Skeletal muscle satellite cell (primary cell): ENCODE measurements at regions not wholly inside any gene's neighbourhood (a gene's known extent, or its start where the extent isn't known, plus 50 kb on each side); places are given as distances from the start of the nearest gene placed in this dataset.

Experiments
- H3K27me3 ChIP-seq: 2 replicates; pipeline ENCODE4 v1.7.0; 2013; ENCODE audit warnings: low read length; ENCODE audit not compliant: control insufficient read depth, insufficient read depth
- H3K36me3 ChIP-seq: 2 replicates; pipeline ENCODE4 v1.7.0; 2013; ENCODE audit warnings: mild to moderate bottlenecking, control low read depth, low read length; ENCODE audit not compliant: insufficient read depth
- H3K4me1 ChIP-seq: 2 replicates; pipeline ENCODE4 v1.7.0; 2013; ENCODE audit warnings: low read length; ENCODE audit not compliant: control insufficient read depth, insufficient read depth
- H3K4me2 ChIP-seq: 2 replicates; pipeline ENCODE4 v1.7.0; 2013; ENCODE audit warnings: mild to moderate bottlenecking, low read length
- H3K4me3 ChIP-seq: 2 replicates; pipeline ENCODE4 v1.7.0; 2013; ENCODE audit warnings: low read length
- H3K9ac ChIP-seq: 2 replicates; pipeline ENCODE4 v1.7.0; 2013; ENCODE audit warnings: mild to moderate bottlenecking, low read depth, low read length, moderate library complexity
- H3K9me3 ChIP-seq: replicated peaks from 2 replicates; pipeline ENCODE4 v1.7.0; 2013; ENCODE audit warnings: mild to moderate bottlenecking, control low read depth, low read length

DNA sequence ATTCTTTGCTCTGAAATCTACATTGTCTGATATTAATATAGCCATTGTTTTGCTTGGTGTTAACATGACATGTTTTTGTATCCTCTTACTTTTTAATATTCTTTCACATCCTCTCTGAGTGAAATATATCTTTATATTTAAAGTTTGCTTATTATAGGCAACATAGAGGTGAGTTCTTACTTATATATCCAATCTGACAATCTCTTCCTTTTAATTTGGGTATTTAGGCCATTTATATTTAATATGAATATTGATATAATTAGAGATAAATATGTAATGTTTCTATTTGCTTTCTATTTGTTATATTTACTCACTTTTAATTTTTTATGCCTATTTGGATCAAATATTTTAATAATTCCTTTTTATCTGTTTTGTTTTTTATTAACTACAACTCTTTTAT lies 554.1 kb upstream of the SALL1 start:
- H3K4me3 ChIP-seq = no peak overlapping the region
- H3K36me3 ChIP-seq = no peaks in the 10 kb centered on the region
- H3K4me1 ChIP-seq = no peaks in the 10 kb centered on the region
- H3K4me2 ChIP-seq = no peak overlapping the region
- H3K9me3 ChIP-seq = peaks cover 3% of the 10 kb centered on the region
- no peaks in the 10 kb centered on the region for H3K27me3 ChIP-seq
- no peak overlapping the region for H3K9ac ChIP-seq

DNA sequence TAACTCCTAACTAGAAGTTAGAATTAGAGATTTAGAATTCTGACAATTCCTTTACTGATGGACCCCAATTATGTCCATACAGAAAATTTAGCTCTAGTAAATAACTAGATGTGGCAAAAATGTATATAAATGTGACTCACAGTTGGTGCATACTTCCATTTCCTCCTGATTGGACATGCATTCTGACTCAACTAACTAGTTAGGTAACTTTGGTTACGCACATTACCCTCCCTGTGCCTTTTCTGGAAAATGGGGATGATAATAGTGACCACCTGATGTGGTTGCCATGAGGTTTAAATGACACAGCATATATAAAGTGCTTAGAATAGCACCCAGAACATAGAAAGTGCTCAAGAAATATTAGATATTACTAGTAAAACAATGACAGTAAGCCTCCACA lies 550.0 kb upstream of the SALL1 start:
- no peaks in the 10 kb centered on the region for H3K4me1 ChIP-seq
- no peak overlapping the region for H3K4me2 ChIP-seq
- no peak overlapping the region for H3K9ac ChIP-seq
- H3K9me3 ChIP-seq = no peaks in the 10 kb centered on the region
- H3K27me3 ChIP-seq = no peaks in the 10 kb centered on the region
- H3K4me3 ChIP-seq = no peak overlapping the region
- no peaks in the 10 kb centered on the region for H3K36me3 ChIP-seq

DNA sequence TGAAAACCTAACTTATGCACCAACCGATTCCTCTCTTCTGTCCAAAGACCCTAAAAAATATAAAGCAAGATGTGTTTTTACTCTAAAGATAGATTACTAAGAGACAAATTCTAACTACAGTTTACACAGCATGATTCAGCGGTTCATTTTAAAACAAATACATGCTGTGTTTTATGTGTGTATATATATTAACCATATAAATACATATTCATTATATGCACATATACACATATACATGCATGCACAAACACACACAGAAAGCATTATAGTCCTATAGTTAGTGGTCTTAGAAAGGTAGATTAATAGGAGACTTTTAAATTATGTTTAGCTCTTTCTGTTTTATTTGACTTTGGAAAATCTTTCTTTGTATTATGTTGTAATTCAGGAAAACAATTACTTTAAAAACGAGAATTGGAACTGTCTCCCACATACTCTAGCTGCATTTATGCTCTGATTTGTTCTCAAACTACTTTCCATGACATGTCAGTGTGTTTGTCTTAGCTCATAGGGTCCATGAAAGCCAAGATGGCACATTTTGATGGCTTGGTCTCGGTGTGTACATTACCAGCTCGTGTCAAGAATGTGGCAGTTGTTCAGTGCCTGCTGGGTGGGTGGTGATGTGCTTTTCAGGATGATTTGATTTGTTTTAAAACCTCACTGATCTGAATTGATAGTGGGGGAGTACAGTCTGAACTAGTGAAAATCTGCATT lies 548.8 kb upstream of the SALL1 start:
- Histone ChIP-seq H3K4me2 (no peak overlapping the region), H3K9ac (no peak overlapping the region), H3K9me3 (no peaks in the 10 kb centered on the region), H3K36me3 (no peaks in the 10 kb centered on the region), H3K27me3 (no peaks in the 10 kb centered on the region), H3K4me3 (no peak overlapping the region), H3K4me1 (no peaks in the 10 kb centered on the region)

DNA sequence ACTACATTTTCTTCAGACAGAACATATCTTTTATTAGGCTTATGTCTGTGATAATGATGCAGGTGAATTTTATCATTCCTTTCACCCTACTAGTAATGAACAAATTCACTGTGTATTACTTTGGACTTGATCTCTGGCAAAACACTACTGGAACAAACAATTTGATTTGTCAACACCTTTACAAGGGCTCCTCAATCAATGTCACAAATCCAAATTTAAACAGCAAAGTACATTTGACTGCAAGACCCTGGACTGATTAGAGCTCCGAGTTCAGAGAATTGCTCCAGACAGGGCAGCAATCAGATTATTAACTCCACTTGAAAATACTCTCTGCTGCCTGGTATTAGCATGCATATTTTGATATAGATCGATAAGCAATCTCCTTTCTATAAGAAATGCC lies 547.6 kb upstream of the SALL1 start:
- H3K4me2 ChIP-seq = no peak overlapping the region
- H3K4me3 ChIP-seq = no peak overlapping the region
- no peaks in the 10 kb centered on the region for H3K36me3 ChIP-seq
- H3K9me3 ChIP-seq = no peaks in the 10 kb centered on the region
- H3K9ac ChIP-seq = no peak overlapping the region
- H3K4me1 ChIP-seq = no peaks in the 10 kb centered on the region
- H3K27me3 ChIP-seq = no peaks in the 10 kb centered on the region

DNA sequence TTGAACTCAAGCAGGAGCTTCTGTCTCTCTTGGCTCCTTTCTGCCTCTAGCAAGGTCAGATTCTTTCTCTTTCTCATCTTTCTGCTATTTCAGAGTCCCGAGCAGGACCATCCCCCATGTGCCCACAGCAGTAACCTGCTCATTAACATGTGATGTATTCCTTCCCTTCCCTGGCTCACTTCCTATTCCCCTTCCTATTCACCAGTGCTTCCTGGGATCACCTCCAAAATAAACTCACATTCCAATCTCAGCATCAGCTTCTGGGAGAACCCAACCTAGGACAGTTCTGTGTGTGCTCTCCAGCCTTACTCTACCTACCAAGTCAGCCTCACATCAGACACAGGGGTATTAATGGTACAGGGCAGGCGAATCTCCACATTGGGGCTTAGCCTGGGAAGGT lies 546.4 kb upstream of the SALL1 start:
- no peaks in the 10 kb centered on the region for H3K9me3 ChIP-seq
- no peak overlapping the region for H3K4me2 ChIP-seq
- no peak overlapping the region for H3K9ac ChIP-seq
- no peak overlapping the region for H3K4me3 ChIP-seq
- no peaks in the 10 kb centered on the region for H3K27me3 ChIP-seq
- H3K36me3 ChIP-seq = no peaks in the 10 kb centered on the region
- H3K4me1 ChIP-seq = no peaks in the 10 kb centered on the region

DNA sequence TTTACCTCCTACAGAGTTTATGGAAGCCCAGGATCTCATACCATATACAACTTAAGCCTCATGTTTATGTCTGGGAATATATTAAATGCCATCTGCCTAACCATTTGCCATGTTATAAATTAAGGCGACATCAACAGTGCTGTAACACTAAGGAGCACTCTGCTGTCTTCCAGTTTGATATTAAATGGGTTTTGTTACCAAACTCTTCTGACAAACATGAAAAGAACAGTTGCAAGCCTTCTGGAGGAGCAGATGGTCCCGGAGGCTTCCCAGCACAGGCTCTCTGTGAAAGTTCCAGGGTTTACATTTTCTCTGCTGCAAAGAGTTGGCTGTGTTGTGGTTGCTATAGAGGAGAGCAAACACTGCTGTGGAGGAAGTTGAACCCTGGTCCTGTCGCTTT lies 545.3 kb upstream of the SALL1 start:
- Histone ChIP-seq H3K36me3 (no peaks in the 10 kb centered on the region), H3K27me3 (no peaks in the 10 kb centered on the region), H3K4me2 (no peak overlapping the region), H3K9ac (no peak overlapping the region), H3K9me3 (peaks cover 3% of the 10 kb centered on the region), H3K4me3 (no peak overlapping the region), H3K4me1 (no peaks in the 10 kb centered on the region)

DNA sequence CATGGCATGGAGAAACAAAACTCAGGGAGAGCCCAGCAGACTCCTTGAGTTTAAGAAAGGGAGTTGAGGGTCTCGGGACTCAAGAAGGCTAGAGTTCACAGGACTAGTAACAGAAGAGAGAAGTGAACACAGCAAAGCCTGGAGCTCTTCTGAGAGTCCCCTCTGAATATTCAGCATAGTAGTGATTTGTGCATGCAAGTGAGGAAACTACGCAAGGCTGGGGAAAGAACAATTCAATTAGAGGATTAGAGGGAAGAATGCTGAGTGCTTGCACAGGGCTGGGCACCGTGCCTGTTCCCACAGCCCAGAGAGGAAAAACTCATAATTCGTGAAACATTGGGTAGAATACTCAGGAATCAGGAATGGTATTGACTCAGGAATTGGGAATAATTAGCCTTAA lies 540.0 kb upstream of the SALL1 start:
- Histone ChIP-seq H3K9me3 (peaks cover 3% of the 10 kb centered on the region), H3K27me3 (no peaks in the 10 kb centered on the region), H3K4me3 (no peak overlapping the region), H3K4me1 (no peaks in the 10 kb centered on the region), H3K4me2 (no peak overlapping the region), H3K36me3 (no peaks in the 10 kb centered on the region), H3K9ac (no peak overlapping the region)

DNA sequence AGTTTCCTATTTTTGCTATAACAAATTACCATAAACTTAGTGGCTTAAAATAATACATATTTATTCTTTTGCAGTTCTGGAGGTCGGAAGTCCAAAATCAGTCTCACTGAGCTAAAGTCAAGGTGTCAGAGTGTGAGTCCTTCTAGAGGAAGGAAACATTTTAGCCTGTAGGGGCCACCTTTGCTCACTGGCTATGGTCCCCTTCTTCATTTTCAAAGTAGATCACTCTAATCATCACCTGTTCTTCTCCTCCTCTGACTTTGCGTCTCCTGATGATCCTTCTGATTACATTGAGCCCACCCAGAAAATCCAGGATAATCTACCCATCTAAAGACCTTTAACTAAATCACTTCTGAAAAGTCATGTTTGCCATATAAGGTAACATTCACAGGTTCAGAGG lies 534.4 kb upstream of the SALL1 start:
- no peaks in the 10 kb centered on the region for H3K27me3 ChIP-seq
- H3K4me2 ChIP-seq = no peak overlapping the region
- no peaks in the 10 kb centered on the region for H3K36me3 ChIP-seq
- no peaks in the 10 kb centered on the region for H3K4me1 ChIP-seq
- H3K9me3 ChIP-seq = no peaks in the 10 kb centered on the region
- no peak overlapping the region for H3K4me3 ChIP-seq
- H3K9ac ChIP-seq = no peak overlapping the region

DNA sequence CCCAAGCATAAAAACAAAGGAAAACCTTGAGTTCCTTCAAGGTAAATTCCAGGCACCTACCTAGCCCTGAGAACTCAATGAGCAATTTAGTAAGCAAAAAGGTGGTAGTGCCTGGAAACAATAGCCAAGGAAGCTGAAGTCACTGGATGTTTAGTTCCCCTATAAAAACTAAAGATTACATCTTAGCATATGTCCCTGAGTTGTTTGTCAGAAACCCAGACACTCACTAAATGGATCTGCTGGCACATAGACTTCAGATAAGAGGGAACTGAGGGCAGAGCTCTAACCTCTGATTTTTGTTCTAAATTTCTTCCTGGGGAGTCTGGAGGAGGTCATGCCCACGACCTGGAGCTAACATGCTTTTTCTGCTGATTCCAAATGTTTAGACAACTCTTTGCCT lies 532.8 kb upstream of the SALL1 start:
- no peak overlapping the region for H3K4me2 ChIP-seq
- no peak overlapping the region for H3K9ac ChIP-seq
- no peak overlapping the region for H3K4me3 ChIP-seq
- H3K9me3 ChIP-seq = no peaks in the 10 kb centered on the region
- no peaks in the 10 kb centered on the region for H3K36me3 ChIP-seq
- no peaks in the 10 kb centered on the region for H3K4me1 ChIP-seq
- no peaks in the 10 kb centered on the region for H3K27me3 ChIP-seq

DNA sequence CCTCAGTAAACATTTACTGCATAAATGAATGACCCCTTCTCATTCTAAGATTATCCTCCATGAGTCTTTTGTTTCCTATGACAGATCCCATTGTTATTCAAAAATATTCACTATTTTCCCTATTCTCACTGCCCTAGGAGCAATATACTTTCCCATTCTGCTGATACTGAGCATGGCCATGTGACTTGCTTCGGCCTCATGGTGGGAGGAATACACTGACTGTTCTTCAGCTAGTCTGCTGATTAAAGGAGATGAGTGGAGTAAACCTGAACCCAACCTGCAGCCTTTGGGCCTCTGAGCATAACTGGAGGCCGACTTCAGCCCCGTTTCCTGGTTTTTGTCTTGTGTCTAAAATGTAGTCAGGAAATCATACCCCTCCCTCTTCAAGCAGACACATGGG lies 531.8 kb upstream of the SALL1 start:
- Histone ChIP-seq H3K4me3 (no peak overlapping the region), H3K27me3 (no peaks in the 10 kb centered on the region), H3K9me3 (no peaks in the 10 kb centered on the region), H3K4me2 (no peak overlapping the region), H3K36me3 (no peaks in the 10 kb centered on the region), H3K9ac (no peak overlapping the region), H3K4me1 (no peaks in the 10 kb centered on the region)

DNA sequence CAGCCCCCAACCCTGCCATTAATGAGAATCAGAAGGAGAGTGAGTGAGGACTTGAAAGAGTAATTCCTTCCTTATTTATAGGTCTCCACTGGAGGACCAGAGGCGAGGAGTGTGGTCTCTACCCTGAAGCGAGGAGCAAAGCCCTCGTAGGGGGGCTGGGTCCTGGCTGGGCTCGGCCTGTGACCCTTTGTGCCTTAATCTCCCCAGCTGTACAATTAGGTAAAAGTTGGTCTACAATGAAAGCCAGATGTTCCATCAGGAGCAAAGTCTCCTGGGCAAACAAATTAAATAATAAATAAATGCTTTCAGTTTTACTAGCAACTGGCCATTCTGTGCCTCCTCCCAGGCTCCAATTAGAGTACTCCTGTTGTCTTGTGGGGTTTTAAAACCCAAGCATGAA lies 523.5 kb upstream of the SALL1 start:
- H3K4me3 ChIP-seq = no peak overlapping the region
- H3K36me3 ChIP-seq = no peaks in the 10 kb centered on the region
- no peaks in the 10 kb centered on the region for H3K27me3 ChIP-seq
- H3K9me3 ChIP-seq = no peaks in the 10 kb centered on the region
- H3K4me1 ChIP-seq = no peaks in the 10 kb centered on the region
- no peak overlapping the region for H3K9ac ChIP-seq
- H3K4me2 ChIP-seq = no peak overlapping the region

DNA sequence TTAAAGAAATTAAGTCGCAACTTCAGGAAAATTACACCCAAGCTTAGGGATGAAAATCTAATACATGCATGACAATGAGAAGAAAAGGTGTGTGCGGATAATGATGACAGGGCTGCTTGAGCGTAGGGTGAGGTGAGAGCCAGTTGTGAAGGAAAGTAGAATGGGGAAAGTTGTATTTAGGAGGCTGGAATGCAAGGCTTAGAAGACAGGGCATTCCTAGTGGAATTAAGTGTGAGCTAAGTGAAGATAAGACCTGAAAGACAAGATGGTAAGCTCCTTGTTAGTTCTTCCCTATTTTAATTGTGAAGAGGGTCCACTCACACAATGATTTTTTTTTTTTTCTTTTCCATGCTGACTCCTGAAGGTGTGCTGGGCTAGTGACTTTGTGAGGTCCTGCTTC lies 519.5 kb upstream of the SALL1 start:
- Histone ChIP-seq H3K27me3 (no peaks in the 10 kb centered on the region), H3K4me1 (no peaks in the 10 kb centered on the region), H3K9me3 (no peaks in the 10 kb centered on the region), H3K4me2 (no peak overlapping the region), H3K4me3 (no peak overlapping the region), H3K36me3 (no peaks in the 10 kb centered on the region), H3K9ac (no peak overlapping the region)
